SU-DHL-6 (cell line): ENCODE measurements at regions not wholly inside any gene's neighbourhood (a gene's known extent, or its start where the extent isn't known, plus 50 kb on each side); places are given as distances from the start of the nearest gene placed in this dataset.

Experiments used
- H2AFZ ChIP-seq: fragments of 200-600 bp; sonication (generic); 2 replicates; pipeline ENCODE4 v1.6.1; 2014; ENCODE audit warnings: low read depth, mild to moderate bottlenecking, moderate library complexity, mixed read lengths, antibody characterized with exemption, low read length; ENCODE audit not compliant: severe bottlenecking
- H3F3A ChIP-seq: fragments of 200-600 bp; shearing (Covaris generic); 2 replicates; pipeline ENCODE4 v1.6.0; 2016; ENCODE audit warnings: antibody characterized with exemption, mild to moderate bottlenecking; ENCODE audit not compliant: insufficient read depth
- H3K27ac ChIP-seq: fragments of 200-600 bp; sonication (generic); 2 replicates; pipeline ENCODE4 v1.5.1; 2016; ENCODE audit warnings: low read depth, mild to moderate bottlenecking, low read length, moderate library complexity, mixed read lengths
- H3K27me3 ChIP-seq: fragments of 200-600 bp; sonication (generic), shearing (Covaris generic); 2 replicates; pipeline ENCODE4 v1.6.0; 2014; ENCODE audit warnings: mild to moderate bottlenecking, low read length
- H3K36me3 ChIP-seq: fragments of 200-600 bp; sonication (generic); 2 replicates; pipeline ENCODE4 v1.6.1; 2014; ENCODE audit warnings: mild to moderate bottlenecking, low read length, mixed read lengths
- H3K4me2 ChIP-seq: fragments of 300-600, 200-600 bp; shearing (Covaris generic), sonication (generic); 2 replicates; pipeline ENCODE4 v1.6.0; 2014; ENCODE audit warnings: low read length, low read depth, mild to moderate bottlenecking; ENCODE audit not compliant: poor library complexity, severe bottlenecking
- H3K4me3 ChIP-seq: fragments of 200-600 bp; sonication (generic); 2 replicates; pipeline ENCODE4 v1.5.1; 2014; ENCODE audit warnings: antibody characterized with exemption, low read length, mild to moderate bottlenecking, mixed read lengths; ENCODE audit not compliant: insufficient read depth, poor library complexity, severe bottlenecking
- H3K79me2 ChIP-seq: fragments of 200-600 bp; sonication (generic); 2 replicates; pipeline ENCODE4 v1.6.1; 2014; ENCODE audit warnings: mild to moderate bottlenecking, low read length, moderate library complexity; ENCODE audit not compliant: insufficient read depth
- H3K9ac ChIP-seq: fragments of 200-600 bp; sonication (generic); 2 replicates; pipeline ENCODE4 v1.7.0; 2014; ENCODE audit warnings: mild to moderate bottlenecking, low read length
- H3K9me2 ChIP-seq: fragments of 200-600 bp; sonication (generic); replicated peaks from 2 replicates; pipeline ENCODE4 v1.6.1; 2014; ENCODE audit warnings: low read length; ENCODE audit not compliant: insufficient read depth
- H3K9me3 ChIP-seq: fragments of 200-600 bp; sonication (generic); 2 replicates; pipeline ENCODE4 v1.6.1; 2014; ENCODE audit warnings: low read length, mixed read lengths; ENCODE audit not compliant: insufficient read depth
- H4K20me1 ChIP-seq: fragments of 200-600 bp; sonication (generic); 2 replicates; pipeline ENCODE4 v1.6.1; 2014; ENCODE audit warnings: low read depth, mild to moderate bottlenecking, antibody characterized with exemption, low read length, moderate library complexity, mixed read lengths
- EZH2phosphoT487 ChIP-seq: fragments of 200-600 bp; sonication (generic), shearing (Covaris generic); conservative IDR thresholded peaks from 2 replicates; pipeline ENCODE4 v1.6.1; 2018; ENCODE audit warnings: mild to moderate bottlenecking, antibody characterized with exemption, low read length, moderate library complexity, mixed read lengths
- TF ChIP-seq, protein P1 (sequence below): fragments of 200-600 bp; sonication (generic); IDR thresholded peaks from one replicate; pipeline ENCODE4 v1.5.1; 2017; ENCODE audit warnings: antibody characterized with exemption, mild to moderate bottlenecking, low read length, moderate library complexity; ENCODE audit not compliant: insufficient read depth, poor library complexity, severe bottlenecking

DNA sequence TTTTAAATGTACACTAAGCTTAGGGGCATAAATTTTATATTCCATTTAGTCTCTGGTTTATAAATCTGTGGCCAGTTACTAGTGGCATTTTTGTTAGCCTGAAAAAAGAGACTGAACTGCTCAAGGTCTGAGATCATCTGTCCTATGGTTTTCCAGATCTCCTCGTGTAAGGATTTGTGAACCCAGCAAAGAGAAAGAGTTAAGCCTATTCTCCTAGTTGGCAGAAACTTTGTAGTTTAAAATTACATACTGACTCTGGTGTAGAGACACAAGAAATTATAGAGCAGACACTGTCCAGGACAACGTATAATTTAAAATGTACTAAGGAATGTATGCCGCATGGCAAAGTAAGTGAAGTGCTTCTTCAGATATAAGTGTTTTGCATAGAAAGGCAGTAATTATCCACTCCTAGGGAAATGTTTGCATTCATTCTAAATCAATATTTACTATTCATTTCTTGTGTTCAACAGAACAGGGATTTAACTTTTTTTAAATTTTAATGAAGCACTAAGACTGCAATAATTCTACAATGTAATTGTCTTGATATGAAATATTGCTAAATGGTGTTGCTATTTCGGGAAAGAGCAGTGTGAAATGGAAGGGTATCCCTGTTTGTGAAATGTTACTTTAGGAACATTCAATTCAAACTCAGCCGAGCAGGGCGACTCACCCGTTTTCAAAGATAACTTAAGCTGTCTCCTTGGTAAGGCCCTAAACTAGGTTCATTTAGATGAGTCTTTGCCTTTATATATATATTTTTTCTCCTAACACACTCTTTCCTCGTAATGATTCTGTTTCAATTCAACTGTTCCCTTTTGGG lies 508.4 kb upstream of the ZEB2 start:
- H3K9me2 ChIP-seq: no peaks in the 10 kb centered on the region
- no peaks in the 10 kb centered on the region for H4K20me1 ChIP-seq
- no peak overlapping the region for H3K27ac ChIP-seq
- H3K4me3 ChIP-seq: no peak overlapping the region
- H3K27me3 ChIP-seq: no peaks in the 10 kb centered on the region
- no peaks in the 10 kb centered on the region for H3F3A ChIP-seq
- H3K9me3 ChIP-seq: no peaks in the 10 kb centered on the region
- no peaks in the 10 kb centered on the region for H3K79me2 ChIP-seq
- no peak overlapping the region for H3K4me2 ChIP-seq
- no peak overlapping the region for H3K9ac ChIP-seq
- H3K36me3 ChIP-seq: no peaks in the 10 kb centered on the region
- no peak for TF ChIP-seq EZH2phosphoT487
- TF ChIP-seq, protein P1, sequence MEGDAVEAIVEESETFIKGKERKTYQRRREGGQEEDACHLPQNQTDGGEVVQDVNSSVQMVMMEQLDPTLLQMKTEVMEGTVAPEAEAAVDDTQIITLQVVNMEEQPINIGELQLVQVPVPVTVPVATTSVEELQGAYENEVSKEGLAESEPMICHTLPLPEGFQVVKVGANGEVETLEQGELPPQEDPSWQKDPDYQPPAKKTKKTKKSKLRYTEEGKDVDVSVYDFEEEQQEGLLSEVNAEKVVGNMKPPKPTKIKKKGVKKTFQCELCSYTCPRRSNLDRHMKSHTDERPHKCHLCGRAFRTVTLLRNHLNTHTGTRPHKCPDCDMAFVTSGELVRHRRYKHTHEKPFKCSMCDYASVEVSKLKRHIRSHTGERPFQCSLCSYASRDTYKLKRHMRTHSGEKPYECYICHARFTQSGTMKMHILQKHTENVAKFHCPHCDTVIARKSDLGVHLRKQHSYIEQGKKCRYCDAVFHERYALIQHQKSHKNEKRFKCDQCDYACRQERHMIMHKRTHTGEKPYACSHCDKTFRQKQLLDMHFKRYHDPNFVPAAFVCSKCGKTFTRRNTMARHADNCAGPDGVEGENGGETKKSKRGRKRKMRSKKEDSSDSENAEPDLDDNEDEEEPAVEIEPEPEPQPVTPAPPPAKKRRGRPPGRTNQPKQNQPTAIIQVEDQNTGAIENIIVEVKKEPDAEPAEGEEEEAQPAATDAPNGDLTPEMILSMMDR: no peak
- H2AFZ ChIP-seq: no peak overlapping the region

DNA sequence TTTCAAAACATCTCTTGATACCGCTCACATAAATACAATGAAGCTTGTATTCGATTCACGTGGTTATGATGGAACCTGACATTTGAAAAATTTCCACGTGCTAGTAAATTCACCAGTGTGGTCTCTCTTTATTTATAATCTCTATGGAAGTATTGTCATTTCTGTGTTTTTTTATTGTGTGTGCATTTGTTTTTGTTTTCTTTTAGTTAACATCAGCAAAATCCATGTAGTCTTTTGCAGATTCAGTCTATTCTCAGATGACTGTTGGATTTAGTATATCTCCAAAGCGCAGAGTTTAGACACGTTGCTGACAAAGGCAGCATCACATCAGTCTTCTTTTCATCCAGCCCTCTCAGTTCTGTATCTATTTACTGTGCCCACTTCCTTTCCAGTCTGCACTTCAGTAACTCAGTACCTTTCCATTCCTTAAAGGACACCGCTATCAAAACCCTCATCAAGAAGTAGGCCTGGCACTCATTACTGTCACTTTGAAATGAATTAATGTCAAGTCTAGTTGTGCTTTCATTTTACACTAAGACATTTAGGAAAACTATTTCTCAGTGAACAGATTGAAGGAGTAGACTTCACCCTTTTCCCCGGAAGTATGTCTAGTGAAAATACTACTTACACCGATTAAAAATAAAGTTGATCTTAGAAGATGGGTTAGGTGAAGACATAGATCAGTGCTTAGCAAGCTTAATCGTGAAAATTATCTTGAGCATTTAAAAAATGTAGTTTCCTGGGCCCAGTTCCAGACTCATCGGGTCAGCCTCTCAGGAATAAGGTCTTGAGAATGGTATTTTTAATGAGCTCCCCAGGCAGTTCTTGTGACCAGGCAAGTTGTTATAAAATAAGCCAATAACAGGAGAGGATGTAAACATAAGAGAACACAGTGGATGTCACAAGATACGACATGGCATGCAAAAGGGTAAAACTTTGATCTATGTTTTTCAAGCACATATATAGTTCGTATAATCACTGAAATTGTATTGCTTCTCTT lies 506.8 kb upstream of the ZEB2 start:
- TF ChIP-seq, protein P1: no peak
- no peak for TF ChIP-seq EZH2phosphoT487
- Histone ChIP-seq H3K79me2 (no peaks in the 10 kb centered on the region), H3K27ac (no peak overlapping the region), H3K36me3 (no peaks in the 10 kb centered on the region), H3K9ac (no peak overlapping the region), H2AFZ (no peak overlapping the region), H3K4me3 (no peak overlapping the region), H3K9me3 (no peaks in the 10 kb centered on the region), H3K4me2 (no peak overlapping the region), H3K9me2 (no peaks in the 10 kb centered on the region), H3K27me3 (no peaks in the 10 kb centered on the region), H3F3A (no peaks in the 10 kb centered on the region), H4K20me1 (no peaks in the 10 kb centered on the region)

DNA sequence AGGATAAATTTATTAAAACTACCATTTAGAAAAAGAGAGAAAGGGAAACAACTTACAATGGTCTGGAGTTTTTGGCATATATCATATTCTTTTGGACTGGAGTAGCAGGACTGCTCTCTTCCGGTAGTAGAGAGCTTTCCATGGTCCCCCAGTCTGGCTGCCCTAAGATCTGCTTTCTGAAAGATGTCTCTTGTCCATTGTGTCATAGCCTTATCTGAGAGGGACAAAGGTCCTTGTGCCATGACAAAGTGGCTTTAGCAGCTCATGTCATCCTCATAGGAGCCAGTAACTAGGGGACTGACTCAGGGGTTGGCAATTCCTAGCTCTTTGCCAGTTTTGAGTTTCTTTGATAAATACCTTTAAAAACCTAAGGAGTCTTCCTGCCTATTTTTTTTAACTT lies 505.5 kb upstream of the ZEB2 start:
- Histone ChIP-seq H3K4me2 (no peak overlapping the region), H2AFZ (no peak overlapping the region)
- TF ChIP-seq EZH2phosphoT487: no peak
- TF ChIP-seq, protein P1: no peak

More for the DNA sequence above, 505.5 kb upstream of the ZEB2 start:
- no peak overlapping the region for H3K4me3 ChIP-seq
- H3K36me3 ChIP-seq: no peaks in the 10 kb centered on the region
- no peaks in the 10 kb centered on the region for H3K9me3 ChIP-seq
- no peak overlapping the region for H3K9ac ChIP-seq
- no peaks in the 10 kb centered on the region for H4K20me1 ChIP-seq
- no peak overlapping the region for H3K27ac ChIP-seq
- H3F3A ChIP-seq: no peaks in the 10 kb centered on the region
- H3K79me2 ChIP-seq: no peaks in the 10 kb centered on the region
- no peaks in the 10 kb centered on the region for H3K9me2 ChIP-seq
- H3K27me3 ChIP-seq: no peaks in the 10 kb centered on the region
